GM19467 (cell line): ENCODE measurements at regions not wholly inside any gene's neighbourhood (a gene's known extent, or its start where the extent isn't known, plus 50 kb on each side); places are given as distances from the start of the nearest gene placed in this dataset.

Experiments used
- ATAC-seq: cut with Tn5 transposase; IDR thresholded peaks from one replicate; pipeline ENCODE4 v1.9.1; 2021; ENCODE audit warnings: mild to moderate bottlenecking, moderate library complexity; ENCODE audit not compliant: unreplicated experiment

DNA sequence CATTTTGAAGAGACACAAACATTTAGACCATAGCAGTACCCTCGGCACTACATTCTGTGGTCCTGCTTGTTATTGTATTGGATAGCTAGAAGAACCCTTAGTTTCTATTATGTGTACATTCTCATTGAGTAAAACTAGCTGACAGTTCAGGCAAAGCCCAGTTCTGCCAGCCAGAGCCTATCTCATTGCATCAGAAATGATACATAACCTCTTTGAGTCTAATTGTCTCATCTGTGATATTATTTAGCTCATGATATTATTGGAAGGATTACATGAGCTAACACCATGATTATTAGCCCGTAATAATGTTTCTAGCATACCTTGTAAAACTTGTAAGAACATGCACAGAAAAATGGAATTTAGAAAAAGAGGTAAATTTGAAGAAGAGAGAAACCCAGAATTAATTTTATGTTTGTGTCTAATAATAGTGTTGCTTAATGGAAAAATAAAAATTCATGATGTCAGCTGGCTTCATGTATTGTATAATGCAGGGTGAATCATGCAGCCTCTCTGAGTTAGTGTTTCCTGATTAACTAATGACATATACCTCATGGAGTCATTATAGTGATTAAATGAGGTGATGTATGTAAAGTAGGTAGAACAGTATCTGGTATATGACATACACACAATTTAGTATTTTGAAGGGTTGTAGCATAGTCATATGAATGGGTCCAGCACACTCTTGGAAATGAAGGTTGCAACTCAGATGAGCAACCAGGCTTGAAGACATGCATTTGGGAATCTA, 339.4 kb upstream of the GRM7 start:
- ATAC-seq: no peak

DNA sequence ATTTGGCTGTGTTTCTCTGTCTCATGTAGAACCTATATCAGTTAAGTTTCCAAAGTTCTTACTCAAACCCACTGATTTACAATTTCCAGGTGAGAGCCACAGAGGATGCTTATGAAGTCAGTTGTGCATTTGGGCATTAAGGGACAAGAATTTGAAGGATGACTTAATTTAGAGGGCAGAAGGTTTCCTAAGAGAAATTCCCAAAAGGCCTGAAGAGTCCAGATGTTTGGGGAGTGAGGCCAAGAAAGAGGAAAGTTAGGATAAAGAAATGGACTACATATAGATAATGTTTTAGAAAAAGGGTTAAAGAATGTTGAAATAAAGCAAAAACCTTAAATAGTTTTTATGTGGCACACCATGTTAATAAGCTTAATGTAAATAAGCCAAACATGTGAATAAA, 338.7 kb upstream of the GRM7 start:
- no peak for ATAC-seq

DNA sequence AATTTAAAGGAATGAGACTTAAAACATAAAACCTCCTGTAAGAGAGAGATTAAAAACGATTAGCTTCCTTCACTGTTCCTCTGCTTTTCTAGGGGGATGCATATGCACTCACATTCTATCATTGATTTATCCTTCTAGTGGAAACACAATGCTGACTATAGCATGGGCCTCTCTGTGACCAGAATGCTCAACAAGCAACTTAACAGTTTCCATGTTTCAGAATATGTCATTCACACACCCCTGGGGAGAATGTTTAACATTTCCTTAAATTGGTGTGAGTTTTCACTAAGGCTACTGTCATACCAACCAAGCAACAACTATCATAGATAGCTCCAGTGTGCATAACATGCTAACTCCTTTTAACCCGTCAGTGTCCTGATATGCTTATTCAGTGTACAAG, 337.9 kb upstream of the GRM7 start:
- ATAC-seq: no peak

DNA sequence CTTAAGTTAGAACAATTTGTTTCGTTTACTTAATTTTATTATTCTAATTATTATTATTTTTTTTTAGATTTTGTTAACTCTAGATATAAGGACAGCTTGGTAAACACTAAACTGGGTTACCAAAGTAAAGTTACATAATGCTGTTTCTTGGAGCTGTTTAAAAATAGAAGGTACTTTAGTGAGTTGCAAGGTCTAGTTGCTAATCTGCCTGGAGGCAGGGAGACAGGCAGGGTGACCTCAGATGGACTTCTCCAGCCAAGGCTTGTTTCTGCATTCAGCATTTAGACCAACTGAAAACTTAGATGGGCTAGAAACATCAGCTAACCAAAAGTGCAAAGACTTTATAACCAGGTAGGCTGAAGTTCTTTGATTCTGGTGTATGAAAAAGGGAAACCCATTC, 336.4 kb upstream of the GRM7 start:
- no peak for ATAC-seq

DNA sequence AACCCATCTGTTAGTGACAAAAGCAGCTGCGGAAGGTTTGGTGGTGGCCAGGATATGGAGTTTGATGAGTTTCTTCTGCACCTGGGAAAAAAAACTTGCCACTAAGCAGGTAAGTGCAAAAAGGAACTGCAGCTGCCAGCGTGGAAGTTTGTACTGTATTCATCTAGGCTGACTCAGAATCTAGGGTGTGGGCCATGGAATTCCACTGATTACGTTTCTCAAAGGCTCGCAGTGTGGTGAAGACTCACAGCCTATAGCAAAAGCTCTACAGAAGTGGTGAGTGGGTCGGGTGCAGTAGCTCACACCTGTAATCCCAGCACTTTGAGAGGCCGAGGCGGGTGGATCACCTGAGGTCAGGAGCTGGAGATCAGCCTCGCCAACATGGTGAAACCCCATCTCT, 334.6 kb upstream of the GRM7 start:
- no peak for ATAC-seq

DNA sequence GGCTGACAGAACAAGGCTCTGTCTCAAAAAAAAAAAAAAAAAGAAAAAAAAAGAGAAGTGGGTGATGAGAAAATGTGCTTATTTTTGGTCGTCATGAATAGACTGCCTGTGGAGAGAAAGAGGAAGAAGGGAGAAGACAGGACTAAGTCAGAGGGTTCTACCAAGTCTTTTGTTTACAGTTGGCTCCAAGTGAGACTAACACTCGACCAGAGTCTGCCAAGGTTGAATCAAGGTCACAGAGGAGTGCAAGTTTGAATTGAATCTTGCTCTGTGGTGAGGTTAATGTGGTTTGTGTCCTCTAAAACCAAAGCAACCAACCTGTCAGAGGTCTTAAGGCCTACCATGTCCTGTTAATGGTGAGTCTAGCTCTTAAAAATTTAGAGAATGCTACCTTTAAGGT, 334.1 kb upstream of the GRM7 start:
- no peak for ATAC-seq

DNA sequence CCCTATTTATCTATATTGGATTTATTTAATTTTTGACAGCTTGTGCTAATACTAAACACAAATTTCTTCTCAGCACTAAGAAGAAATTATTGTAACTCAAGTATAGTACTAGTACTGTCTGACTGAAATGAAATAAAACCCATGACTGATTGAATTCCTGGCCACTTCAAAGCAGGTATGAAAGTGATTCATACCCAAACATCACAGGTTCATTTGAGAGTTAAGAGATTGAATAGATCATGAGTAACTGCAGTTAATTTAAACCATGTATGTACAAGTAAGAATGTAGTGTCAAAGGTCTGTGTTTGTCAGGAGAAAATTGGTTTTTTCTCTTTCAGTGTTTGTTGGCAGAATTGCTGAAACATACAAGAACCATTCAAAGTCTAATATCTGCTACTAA, 332.0 kb upstream of the GRM7 start:
- no peak for ATAC-seq

DNA sequence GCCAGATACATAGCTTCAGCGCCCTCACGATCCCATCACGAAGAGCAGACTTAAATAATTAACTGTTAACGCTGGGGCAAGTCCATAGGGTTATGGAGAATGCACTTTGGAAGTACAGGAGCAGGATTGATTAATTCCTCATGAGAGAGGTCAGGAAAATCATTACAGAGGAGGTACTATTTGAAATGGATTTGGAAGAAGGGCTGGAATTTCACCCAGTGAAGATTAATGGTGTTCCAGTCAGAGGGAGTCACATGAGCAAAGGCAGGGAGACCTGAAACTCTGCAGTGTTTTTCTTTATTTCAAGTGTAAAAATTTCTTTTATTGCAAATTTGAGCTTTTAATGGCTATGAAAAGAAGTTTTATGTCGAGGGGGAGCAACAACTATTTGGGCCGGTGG, 329.8 kb upstream of the GRM7 start:
- ATAC-seq: no peak

DNA sequence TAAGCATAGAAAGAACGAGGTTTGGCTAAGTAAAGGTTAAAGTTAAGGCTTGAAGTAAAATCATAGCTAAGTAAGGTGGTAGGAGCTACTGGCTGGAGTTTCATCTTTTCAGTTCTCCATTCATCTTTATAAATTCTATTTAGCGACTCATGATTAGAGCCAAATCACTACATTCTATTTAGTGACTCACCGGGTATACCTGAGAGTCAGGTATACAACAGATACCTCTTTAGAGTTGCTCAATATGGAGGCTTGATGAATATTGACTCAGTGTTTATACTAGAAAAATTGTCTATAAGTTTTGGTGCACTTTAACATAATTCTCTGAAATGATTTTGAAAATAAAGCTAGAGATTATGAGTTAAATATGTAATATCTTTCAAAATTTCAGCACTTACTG, 328.8 kb upstream of the GRM7 start:
- no peak for ATAC-seq

DNA sequence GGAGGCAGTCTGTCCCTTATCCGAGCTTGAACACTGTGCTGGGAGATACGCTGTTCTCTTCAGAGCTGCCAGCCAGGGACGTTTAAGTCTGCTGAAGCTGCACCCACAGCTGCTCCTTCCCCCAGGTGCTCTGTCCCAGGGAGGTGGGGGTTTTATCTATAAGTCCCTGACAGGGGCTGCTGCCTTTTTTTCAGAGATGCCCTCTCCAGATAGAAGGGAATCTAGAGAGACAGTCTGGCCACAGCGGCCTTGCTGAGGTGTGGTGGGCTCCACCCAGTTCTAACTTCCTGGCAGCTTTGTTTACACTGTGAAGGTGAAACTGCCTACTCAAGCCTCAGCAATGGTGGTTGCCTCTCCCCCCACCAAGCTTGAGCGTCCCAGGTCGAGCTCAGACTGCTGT, 319.9 kb upstream of the GRM7 start:
- ATAC-seq: no peak

DNA sequence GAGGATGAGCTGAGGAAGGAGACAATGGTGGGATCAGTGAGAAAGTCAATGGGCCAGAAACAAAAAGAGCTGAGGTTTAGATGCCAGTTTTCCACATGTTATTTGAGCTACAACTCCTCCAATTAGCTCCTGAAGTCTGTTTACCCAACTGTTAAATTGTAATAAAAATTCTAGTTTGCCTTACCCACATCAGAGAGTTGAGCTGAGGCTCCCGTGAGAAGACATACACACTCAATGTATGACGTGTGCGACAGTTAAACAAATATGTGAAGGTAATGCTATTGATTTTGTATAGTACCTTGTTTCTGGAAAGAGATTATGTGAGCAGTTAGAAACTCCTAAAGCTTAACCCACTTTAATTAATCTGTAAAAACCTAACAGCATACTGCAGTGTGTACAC, 318.1 kb upstream of the GRM7 start:
- ATAC-seq: no peak

DNA sequence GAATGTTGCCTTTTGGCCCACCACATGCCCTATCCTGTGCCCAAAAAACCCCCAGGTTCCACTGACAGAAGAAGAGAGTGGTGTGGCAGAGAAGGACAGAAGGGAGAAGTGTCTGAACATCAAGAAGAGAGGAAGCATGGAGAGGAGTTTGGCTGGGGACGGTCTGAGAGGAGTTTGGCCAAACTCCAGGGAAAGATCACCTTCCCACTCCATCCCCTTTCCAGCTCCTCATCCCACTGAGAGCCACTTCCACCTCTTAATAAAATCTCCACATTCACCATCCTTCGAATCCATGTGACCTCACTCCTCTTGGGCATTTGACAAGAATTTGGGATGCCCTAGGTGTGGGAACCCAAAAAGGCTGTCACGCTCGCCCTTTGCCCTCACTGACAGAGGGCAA, 311.6 kb upstream of the GRM7 start:
- no peak for ATAC-seq

DNA sequence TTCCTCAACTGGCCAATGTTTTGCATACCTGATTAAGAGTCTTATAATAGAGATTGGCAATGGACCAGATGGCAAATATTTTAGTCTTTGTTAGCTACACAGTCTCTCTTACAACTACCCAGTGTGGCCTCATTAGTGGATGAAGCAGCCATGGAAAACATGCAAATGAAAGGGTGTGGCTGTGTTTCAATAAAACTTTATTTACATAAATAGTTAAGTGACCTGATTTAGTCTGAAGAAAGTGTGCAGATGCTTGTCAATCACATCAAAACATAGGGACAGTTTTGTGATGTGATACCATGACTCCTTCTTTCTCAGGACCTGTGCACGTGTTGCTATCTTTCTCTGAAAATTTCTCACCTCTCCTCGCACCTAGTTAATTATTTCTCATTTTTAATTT, 309.8 kb upstream of the GRM7 start:
- ATAC-seq: no peak

DNA sequence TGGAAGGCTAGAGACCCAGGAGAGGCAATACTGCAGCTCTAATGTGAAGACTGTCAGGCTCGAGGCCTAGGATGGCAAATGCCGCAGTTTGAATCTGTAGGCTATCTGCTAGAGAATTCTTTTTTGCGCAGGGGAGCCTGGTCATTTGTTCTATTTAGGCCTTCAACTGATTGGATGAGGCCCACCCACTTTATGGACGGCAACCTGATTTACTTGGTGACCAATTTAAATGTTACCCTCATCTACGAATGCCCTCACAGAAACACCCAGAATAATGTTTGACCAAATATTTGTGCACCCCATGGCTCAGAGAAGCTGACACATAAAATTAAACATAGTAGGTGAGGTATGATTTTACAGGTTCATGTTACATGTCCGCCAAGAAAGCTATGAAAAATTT, 300.7 kb upstream of the GRM7 start:
- ATAC-seq: no peak

DNA sequence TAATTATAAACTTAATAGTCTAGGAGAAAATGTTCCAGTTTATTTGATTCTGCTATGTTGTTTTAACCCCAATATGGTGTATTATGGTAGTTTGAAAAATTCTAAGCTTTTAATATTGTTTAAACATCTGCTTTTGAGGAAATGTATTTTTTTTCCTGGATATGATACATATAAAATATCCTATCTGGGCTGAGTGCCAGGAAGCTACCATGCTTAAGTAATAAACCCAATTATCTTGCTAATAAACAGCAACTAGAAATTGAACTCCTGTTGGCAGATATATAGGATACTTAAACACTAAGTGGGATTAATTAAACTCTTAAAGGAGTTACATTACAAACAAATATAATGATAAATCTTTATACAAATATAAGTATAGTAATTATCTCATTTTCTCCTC, 293.7 kb upstream of the GRM7 start:
- no peak for ATAC-seq

DNA sequence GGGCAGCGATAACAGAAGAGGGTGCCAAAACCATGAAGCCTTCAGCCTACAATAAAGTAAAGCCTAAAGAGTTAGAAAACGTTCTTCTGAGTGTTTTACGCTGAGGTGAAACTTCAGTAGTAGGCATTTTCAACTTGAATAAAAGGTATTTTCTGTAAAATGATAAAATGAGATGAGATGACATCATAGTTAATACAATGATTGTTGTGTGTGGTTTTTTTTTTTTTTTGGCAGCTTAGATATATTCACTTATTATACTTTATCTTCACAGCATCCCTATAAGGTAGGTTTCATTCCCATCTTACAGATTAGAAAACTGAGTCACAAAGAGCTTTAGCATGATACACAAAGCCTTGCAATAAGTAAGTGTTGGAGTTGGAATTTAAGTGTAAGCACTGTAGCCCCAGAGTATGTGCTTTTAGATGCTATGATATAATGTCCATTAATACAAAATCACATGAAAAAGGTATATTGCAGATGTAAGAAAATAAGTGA, 291.9 kb upstream of the GRM7 start:
- ATAC-seq: no peak

DNA sequence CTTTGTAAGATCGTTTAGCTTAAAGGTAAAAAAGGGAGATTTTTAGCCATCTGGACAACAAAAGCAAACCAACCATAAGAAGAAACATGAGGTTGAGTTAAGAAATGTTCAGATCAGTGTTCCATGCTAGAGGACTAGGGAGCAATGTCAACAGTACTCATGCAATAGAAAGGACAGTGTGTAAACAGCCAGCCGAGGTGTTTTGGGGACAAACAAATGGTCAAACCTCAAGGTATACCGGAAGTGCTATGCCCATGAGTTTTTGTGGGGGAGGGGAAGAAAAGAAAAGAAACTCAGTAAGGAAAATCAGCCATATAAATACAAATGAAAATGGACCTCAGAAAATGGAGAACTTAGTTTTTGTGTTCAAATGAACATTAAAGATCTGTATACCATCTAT, 289.5 kb upstream of the GRM7 start:
- no peak for ATAC-seq

DNA sequence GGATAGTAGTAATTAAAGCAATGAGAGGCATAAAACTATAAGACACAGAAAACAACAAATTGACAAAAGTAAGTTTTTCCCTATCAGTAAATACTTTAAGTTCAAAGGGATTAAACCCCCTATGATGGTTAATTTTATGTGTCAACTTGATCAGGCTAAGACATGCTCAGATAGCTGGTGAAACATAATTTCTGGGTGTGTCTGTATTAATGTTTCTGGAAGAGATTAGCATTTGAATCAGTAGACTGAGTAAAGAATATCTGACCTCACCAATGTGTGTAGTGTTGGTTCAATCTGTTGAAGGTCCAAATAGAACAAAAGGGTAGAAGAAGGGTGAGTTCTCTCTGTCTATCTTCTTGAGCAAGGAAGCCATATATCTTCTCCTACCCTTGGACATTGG, 283.3 kb upstream of the GRM7 start:
- ATAC-seq: no peak

DNA sequence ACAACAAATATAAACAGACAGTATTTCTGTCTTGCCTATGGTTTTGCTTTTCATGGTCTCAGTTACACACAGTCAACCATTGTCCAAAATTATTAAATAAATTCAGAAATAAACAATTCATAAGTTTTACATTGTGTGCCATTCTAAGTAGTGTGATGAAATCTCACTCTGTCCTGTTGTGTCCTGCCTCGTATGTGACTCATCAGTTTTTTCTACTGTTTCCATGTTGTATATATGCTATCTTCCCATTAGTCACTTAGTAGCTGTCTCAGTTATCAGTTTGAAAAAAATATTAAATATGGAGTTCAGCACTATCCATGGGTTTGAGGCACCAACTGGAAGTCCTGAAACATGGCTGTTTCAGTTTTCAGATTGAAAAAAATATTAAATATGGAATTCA, 282.4 kb upstream of the GRM7 start:
- no peak for ATAC-seq

DNA sequence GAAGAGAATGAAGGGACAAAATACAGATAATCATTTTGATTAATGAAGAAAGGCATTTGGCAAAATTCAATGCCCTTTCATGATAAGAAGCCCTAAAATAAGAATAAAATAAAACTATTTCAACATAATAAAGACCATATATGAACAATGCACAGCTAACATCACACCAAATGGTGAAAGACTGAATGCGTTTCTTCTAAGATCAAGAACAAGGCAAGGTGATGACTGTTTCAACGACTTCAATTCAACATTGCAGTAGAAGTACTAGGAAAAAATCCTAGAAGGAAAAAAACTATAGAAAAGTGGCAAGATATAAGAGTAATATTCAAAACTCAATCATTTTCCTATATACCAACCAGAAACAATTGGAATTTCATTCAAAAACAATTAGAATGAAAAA, 280.1 kb upstream of the GRM7 start:
- ATAC-seq: no peak

DNA sequence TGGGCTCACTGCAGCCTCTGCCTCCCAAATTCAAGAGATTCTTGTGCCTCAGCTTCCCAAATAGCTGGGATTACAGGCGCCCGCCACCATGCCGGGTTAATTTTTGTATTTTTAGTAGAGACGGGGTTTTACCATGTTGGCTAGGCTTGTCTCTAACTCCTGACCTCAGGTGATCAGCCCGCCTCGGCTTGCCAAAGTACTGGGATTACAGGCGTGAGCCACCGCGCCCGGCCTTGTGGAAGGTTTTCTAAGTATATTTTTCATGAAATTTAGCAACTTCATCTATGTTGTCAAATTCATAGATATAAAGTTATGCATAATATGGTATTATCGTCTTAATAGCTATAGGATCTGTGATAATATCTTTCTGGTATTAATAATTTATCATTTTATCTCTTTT, 275.6 kb upstream of the GRM7 start:
- ATAC-seq: no peak

DNA sequence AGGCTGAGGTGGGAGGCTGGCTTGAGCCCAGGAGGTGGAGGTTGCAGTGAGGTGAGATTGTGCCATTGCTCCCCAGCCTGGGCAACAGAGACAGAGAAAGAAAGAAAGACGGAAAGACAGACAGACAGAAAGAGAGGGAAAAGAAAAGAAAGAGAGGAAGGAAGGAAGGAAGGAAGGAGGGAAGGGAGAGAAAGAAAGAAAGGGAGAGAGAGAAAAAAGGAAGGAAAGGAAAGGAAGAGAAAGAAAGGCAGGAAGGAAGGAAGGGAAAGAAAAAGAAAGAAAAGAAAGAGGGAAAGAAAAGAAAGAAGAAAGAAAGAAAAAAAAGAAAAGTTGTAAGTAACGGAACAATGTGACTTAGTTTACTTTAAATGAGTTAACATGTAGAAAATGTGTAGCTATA, 260.7 kb upstream of the GRM7 start:
- no peak for ATAC-seq

DNA sequence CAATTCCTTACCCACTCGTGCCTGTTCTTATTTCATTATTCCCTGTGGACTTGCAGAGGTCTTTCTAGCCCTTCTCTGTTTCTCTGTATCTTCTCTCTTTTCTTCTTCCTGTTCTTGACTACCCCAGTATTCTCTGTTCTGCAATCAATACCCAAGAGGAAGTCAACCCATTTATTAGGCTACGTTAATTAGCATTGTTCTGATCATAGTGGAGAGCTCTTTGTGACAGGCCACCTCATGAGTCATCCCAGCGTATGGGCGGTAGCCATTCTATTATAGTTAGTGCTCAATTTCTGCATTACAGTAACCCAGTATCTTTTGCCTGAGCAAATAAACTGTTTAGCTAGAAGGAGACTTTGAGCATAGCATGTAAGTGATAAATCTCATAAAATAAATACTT, 259.5 kb upstream of the GRM7 start:
- ATAC-seq: no peak
